Neuronal stem cell (in vitro differentiated cells): ENCODE measurements at regions not wholly inside any gene's neighbourhood (a gene's known extent, or its start where the extent isn't known, plus 50 kb on each side); places are given as distances from the start of the nearest gene placed in this dataset.

Source experiments
- DNase-seq: peaks from one replicate; pipeline ENCODE4 v3.0.0-alpha.2; 2013; ENCODE audit warnings: low spot score
- H2AFZ ChIP-seq: one replicate; pipeline ENCODE4 v1.6.1; 2013; ENCODE audit warnings: mild to moderate bottlenecking, low read length, inconsistent platforms
- H2AK5ac ChIP-seq: 2 replicates; pipeline ENCODE4 v1.6.1; 2013; ENCODE audit warnings: low read depth, mild to moderate bottlenecking, inconsistent platforms, low read length, moderate library complexity, mixed read lengths
- H2BK120ac ChIP-seq: 2 replicates; pipeline ENCODE4 v1.6.1; 2013; ENCODE audit warnings: low read depth, mild to moderate bottlenecking, inconsistent platforms, low read length, moderate library complexity, mixed read lengths
- H2BK12ac ChIP-seq: one replicate; pipeline ENCODE4 v1.6.1; 2013; ENCODE audit warnings: low read length, inconsistent platforms
- H2BK15ac ChIP-seq: 2 replicates; pipeline ENCODE4 v1.6.1; 2013; ENCODE audit warnings: mild to moderate bottlenecking, low read length, inconsistent platforms, mixed read lengths
- H2BK5ac ChIP-seq: one replicate; pipeline ENCODE4 v1.6.1; 2013; ENCODE audit warnings: inconsistent platforms, mild to moderate bottlenecking, low read length, moderate library complexity
- H3K14ac ChIP-seq: one replicate; pipeline ENCODE4 v1.6.1; 2013; ENCODE audit warnings: low read length, inconsistent platforms
- H3K18ac ChIP-seq: 2 replicates; pipeline ENCODE4 v1.6.1; 2013; ENCODE audit warnings: low read length, inconsistent platforms
- H3K23ac ChIP-seq: 2 replicates; pipeline ENCODE4 v1.6.1; 2013; ENCODE audit warnings: low read depth, mild to moderate bottlenecking, mixed read lengths, low read length, inconsistent platforms; ENCODE audit not compliant: poor library complexity
- H3K27ac ChIP-seq: replicated peaks from 3 replicates; pipeline ENCODE4 v1.5.1; 2013; ENCODE audit warnings: low read length, inconsistent platforms
- H3K27me3 ChIP-seq, 3 experiments: 2 replicates each; pipeline ENCODE4 v1.6.1; 2013; ENCODE audit warnings: low read length in 3 of 3, mild to moderate bottlenecking in 2 of 3, inconsistent platforms in 1 of 3, low read depth in 1 of 3, mixed read lengths in 1 of 3, moderate library complexity in 1 of 3; ENCODE audit not compliant: control insufficient read depth in 3 of 3, insufficient read depth in 3 of 3
- H3K36me3 ChIP-seq, 2 donors: replicated peaks in 1 of 2; 2 replicates each; pipeline ENCODE4 v1.6.1; 2013; ENCODE audit warnings: low read length in 2 of 2; ENCODE audit not compliant: control insufficient read depth in 2 of 2, insufficient read depth in 2 of 2
- H3K4ac ChIP-seq: 2 replicates; pipeline ENCODE4 v1.6.1; 2013; ENCODE audit warnings: inconsistent platforms, mild to moderate bottlenecking, low read length, moderate library complexity
- H3K4me1 ChIP-seq, 2 donors: 1 replicate in 1 of 2; 2 replicates in 1 of 2; pipeline ENCODE4 v1.6.1; 2013; ENCODE audit warnings: low read length in 2 of 2, low read depth in 1 of 2; ENCODE audit not compliant: control insufficient read depth in 2 of 2, insufficient read depth in 1 of 2
- H3K4me2 ChIP-seq: one replicate; pipeline ENCODE4 v1.6.1; 2013; ENCODE audit warnings: mild to moderate bottlenecking, low read length, inconsistent platforms; ENCODE audit not compliant: insufficient read depth, poor library complexity, severe bottlenecking
- H3K4me3 ChIP-seq, 2 donors: 2 replicates each; pipeline ENCODE4 v1.5.1; 2013; ENCODE audit warnings: low read length in 2 of 2, mild to moderate bottlenecking in 2 of 2, inconsistent platforms in 1 of 2, moderate library complexity in 1 of 2
- H3K79me1 ChIP-seq: one replicate; pipeline ENCODE4 v1.6.1; 2013; ENCODE audit warnings: low read depth, mild to moderate bottlenecking, inconsistent platforms, low read length, moderate library complexity
- H3K9ac ChIP-seq: one replicate; pipeline ENCODE4 v1.6.1; 2013; ENCODE audit warnings: mild to moderate bottlenecking, low read depth, low read length, inconsistent platforms; ENCODE audit not compliant: poor library complexity
- H3K9me3 ChIP-seq, 2 donors: replicated peaks in 1 of 2; 2 replicates each; pipeline versions ENCODE3 to v1.6.1; 2013; ENCODE audit warnings: low read length in 2 of 2, mild to moderate bottlenecking in 2 of 2, inconsistent platforms in 1 of 2, low read depth in 1 of 2, mixed read lengths in 1 of 2, moderate library complexity in 1 of 2; ENCODE audit not compliant: control insufficient read depth in 2 of 2, insufficient read depth in 1 of 2
- H4K8ac ChIP-seq: one replicate; pipeline ENCODE4 v1.6.1; 2013; ENCODE audit warnings: low read depth, mild to moderate bottlenecking, inconsistent platforms, low read length, moderate library complexity
- H4K91ac ChIP-seq: one replicate; pipeline ENCODE4 v1.6.1; 2013; ENCODE audit warnings: low read length, low read depth, mild to moderate bottlenecking, inconsistent platforms; ENCODE audit not compliant: poor library complexity
- WGBS, 2 donors: extraction: QIAGEN DNeasy Blood & Tissue Kit; methylation state at CpG; one replicate each; pipeline ENCODE4 v1.1.7; 2013; ENCODE audit warnings: missing lambda C conversion rate in 2 of 2, mixed read lengths in 1 of 2; ENCODE audit not compliant: insufficient read length in 2 of 2, insufficient replicate concordance in 1 of 2; ENCODE audit errors: extremely low coverage in 2 of 2; 5-methylcytosine and 5-hydroxymethylcytosine counted together

DNA sequence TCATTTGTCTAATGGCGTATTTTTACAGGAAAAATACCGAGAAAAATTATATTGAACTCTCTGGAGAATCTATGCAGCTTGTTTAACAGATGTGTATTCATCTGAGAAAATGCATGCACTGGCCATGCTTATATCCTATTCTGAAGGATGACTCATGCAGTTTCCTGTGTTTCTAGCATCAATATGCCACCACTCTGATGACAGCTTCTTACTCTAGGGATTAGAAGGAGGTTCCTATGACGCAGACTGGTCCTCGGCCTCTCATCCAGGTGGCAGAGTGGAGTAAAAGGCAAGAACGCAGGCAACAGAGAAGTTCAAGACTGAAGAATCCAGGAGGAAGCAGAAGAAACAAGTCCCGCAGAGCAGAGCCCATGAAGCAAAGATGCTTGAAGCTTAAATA is 910.0 kb upstream of the ROBO1 start:
- Histone ChIP-seq H3K36me3 (no peaks in the 10 kb centered on the region), H4K8ac (no peak overlapping the region), H3K9ac (no peak overlapping the region), H2BK15ac (no peak overlapping the region), H3K18ac (no peak overlapping the region), H3K9me3 (no peaks in the 10 kb centered on the region), H4K91ac (no peak overlapping the region), H2BK120ac (no peak overlapping the region), H3K27ac (no peak overlapping the region), H3K14ac (no peak overlapping the region), H2AK5ac (no peak overlapping the region), H2BK5ac (no peak overlapping the region), H3K4me1 (no peaks in the 10 kb centered on the region), H3K4me2 (no peak overlapping the region), H3K4me3 (no peak overlapping the region), H3K4ac (no peak overlapping the region), H3K79me1 (no peaks in the 10 kb centered on the region), H3K27me3 (no peaks in the 10 kb centered on the region), H2BK12ac (no peak overlapping the region), H2AFZ (no peak overlapping the region), H3K23ac (no peak overlapping the region)
- no peak for DNase-seq
- no CpG with 5 or more reads among the region's 6 CpGs for WGBS, 2 donors

DNA sequence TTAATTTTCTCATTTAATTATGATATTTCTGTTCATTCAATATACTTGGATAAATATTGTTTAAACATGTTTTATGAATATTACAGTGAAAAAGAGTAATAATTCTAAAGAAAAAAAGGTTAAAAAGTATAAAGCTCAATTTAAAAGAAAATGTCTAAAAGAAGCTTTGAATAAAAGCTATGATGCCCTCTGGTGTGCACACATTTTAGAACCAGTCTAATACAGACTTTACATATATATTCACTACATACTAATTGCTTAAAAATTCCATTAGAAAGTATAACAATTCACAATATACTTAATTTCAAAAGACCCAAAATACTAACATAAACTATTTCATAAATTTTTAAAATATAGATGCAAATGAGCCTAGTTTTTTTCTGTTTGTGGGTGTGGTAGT is 909.1 kb upstream of the ROBO1 start:
- H3K27me3 ChIP-seq = no peaks in the 10 kb centered on the region
- no peaks in the 10 kb centered on the region for H3K4me1 ChIP-seq
- H2BK120ac ChIP-seq = no peak overlapping the region
- no peak overlapping the region for H3K27ac ChIP-seq
- no peak overlapping the region for H3K14ac ChIP-seq
- H4K8ac ChIP-seq = no peak overlapping the region
- H3K9me3 ChIP-seq = no peaks in the 10 kb centered on the region
- H3K23ac ChIP-seq = no peak overlapping the region
- H2BK12ac ChIP-seq = no peak overlapping the region
- H3K79me1 ChIP-seq = no peaks in the 10 kb centered on the region
- H2BK5ac ChIP-seq = no peak overlapping the region
- no peak overlapping the region for H3K4me2 ChIP-seq
- H3K18ac ChIP-seq = no peak overlapping the region
- no peak overlapping the region for H4K91ac ChIP-seq
- no peak for DNase-seq
- no peak overlapping the region for H3K4me3 ChIP-seq
- H2BK15ac ChIP-seq = no peak overlapping the region
- H2AK5ac ChIP-seq = no peak overlapping the region
- no peak overlapping the region for H3K9ac ChIP-seq
- H2AFZ ChIP-seq = no peak overlapping the region
- no peak overlapping the region for H3K4ac ChIP-seq
- no peaks in the 10 kb centered on the region for H3K36me3 ChIP-seq

DNA sequence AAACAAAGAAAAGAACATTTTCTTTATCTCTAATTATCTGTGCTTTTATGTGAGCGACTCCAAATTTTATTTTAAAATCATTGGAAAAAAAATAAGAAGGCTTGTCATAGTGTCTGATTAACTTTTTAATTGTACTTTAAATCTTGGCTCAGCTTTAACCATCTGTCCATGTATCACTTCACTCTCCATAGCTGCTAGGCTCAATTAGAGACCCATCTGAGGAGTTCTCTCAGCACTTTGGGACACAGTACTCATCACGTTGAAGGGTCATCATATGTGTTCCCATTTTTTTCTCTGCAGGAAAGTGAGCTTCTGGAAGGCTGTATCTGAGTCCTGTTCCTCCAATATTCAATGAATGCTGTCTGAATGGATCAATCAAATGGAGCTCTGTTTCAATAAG is 908.5 kb upstream of the ROBO1 start:
- H4K91ac ChIP-seq = no peak overlapping the region
- H3K27me3 ChIP-seq = no peaks in the 10 kb centered on the region
- no peak for DNase-seq
- no peak overlapping the region for H3K9ac ChIP-seq
- H3K14ac ChIP-seq = no peak overlapping the region
- no peak overlapping the region for H3K23ac ChIP-seq
- H3K9me3 ChIP-seq = no peaks in the 10 kb centered on the region
- no peak overlapping the region for H3K27ac ChIP-seq
- no peak overlapping the region for H2BK5ac ChIP-seq
- no peaks in the 10 kb centered on the region for H3K79me1 ChIP-seq
- H3K4me3 ChIP-seq = no peak overlapping the region
- H3K4ac ChIP-seq = no peak overlapping the region
- no peak overlapping the region for H4K8ac ChIP-seq
- no peak overlapping the region for H2AK5ac ChIP-seq
- no peak overlapping the region for H2AFZ ChIP-seq
- no CpG with 5 or more reads among the region's 2 CpGs for WGBS, 2 donors
- H2BK120ac ChIP-seq = no peak overlapping the region
- H2BK12ac ChIP-seq = no peak overlapping the region
- H3K4me2 ChIP-seq = no peak overlapping the region
- H3K18ac ChIP-seq = no peak overlapping the region
- no peaks in the 10 kb centered on the region for H3K36me3 ChIP-seq
- H2BK15ac ChIP-seq = no peak overlapping the region
- H3K4me1 ChIP-seq = no peaks in the 10 kb centered on the region

DNA sequence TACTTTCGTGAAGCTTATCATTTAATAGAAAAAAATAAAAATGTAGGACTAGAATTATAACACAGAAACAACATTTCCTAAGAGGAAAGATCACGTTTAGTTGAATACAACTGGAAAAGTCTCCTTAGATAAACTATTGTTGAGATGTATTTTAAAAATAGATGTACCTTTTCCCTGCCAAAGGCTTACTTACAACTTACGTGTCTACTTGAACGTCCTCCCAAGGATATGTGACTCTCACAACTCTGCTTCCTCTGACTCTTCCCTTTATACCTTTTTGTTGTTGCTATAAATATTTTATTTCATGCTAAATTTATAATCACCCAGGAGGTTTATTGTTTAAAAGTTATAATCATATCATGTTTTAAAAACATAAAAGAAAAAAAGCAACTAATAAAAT is 908.0 kb upstream of the ROBO1 start:
- Histone ChIP-seq H3K18ac (no peak overlapping the region), H3K79me1 (no peaks in the 10 kb centered on the region), H3K27me3 (no peaks in the 10 kb centered on the region), H3K4me3 (no peak overlapping the region), H4K91ac (no peak overlapping the region), H2BK5ac (no peak overlapping the region), H3K9ac (no peak overlapping the region), H3K4me2 (no peak overlapping the region), H3K4ac (no peak overlapping the region), H3K4me1 (no peaks in the 10 kb centered on the region), H3K14ac (no peak overlapping the region), H4K8ac (no peak overlapping the region), H2AFZ (no peak overlapping the region), H2BK15ac (no peak overlapping the region), H3K36me3 (no peaks in the 10 kb centered on the region), H2BK120ac (no peak overlapping the region), H3K27ac (no peak overlapping the region), H3K9me3 (no peaks in the 10 kb centered on the region), H2AK5ac (no peak overlapping the region), H3K23ac (no peak overlapping the region), H2BK12ac (no peak overlapping the region)
- no peak for DNase-seq
- no CpG with 5 or more reads among the region's 4 CpGs for WGBS, 2 donors
